Esophagus squamous epithelium (tissue), 4 donors: ENCODE measurements at regions not wholly inside any gene's neighbourhood (a gene's known extent, or its start where the extent isn't known, plus 50 kb on each side); places are given as distances from the start of the nearest gene placed in this dataset.

Experiments
- POLR2A ChIP-seq, 4 donors: fragments of 450-650 bp; IDR thresholded peaks; one replicate each; pipeline ENCODE4 v1.6.1; 2017; ENCODE audit warnings: antibody characterized with exemption in 4 of 4, mild to moderate bottlenecking in 4 of 4, moderate library complexity in 3 of 4
- TF ChIP-seq, protein P1 (sequence below), 6 experiments: fragments of 450-650 bp in 4 of 6; fragments of 200-600 bp in 2 of 6; sonication (generic) in 2 of 6; IDR thresholded peaks; one replicate each; pipeline ENCODE4 v1.5.1; 2016 to 2019; ENCODE audit warnings: antibody characterized with exemption in 6 of 6, mild to moderate bottlenecking in 4 of 6, moderate library complexity in 4 of 6

DNA sequence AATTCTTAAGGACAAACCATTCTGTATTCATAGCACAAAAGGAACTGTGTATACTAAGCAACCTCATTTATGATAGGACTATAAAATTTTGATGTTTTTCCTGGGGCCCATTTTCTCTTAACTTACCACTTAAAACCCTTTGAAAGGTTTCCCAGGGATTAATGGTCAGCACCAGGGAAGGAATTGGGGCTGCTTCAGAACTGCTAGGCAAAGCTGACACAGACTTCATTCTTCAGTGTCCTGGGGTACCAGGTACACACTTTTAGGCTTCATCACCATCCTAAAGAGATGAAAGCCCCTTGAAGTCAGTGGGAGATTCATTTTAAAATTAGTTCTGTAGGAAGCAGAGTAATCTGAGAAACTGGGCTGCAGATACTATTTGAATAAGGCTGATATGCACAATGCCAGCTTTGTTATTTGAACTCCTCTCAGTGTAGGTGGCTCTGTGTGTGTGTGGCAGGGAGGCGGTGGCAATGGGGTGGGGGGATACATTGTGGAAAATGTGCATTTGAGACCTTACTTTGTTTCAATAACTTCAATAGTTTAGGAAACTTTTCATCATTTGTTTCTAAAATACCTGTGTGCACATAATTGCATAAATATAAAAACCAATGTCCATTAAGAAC, 329.3 kb upstream of the DCN start:
- TF ChIP-seq, protein P1, sequence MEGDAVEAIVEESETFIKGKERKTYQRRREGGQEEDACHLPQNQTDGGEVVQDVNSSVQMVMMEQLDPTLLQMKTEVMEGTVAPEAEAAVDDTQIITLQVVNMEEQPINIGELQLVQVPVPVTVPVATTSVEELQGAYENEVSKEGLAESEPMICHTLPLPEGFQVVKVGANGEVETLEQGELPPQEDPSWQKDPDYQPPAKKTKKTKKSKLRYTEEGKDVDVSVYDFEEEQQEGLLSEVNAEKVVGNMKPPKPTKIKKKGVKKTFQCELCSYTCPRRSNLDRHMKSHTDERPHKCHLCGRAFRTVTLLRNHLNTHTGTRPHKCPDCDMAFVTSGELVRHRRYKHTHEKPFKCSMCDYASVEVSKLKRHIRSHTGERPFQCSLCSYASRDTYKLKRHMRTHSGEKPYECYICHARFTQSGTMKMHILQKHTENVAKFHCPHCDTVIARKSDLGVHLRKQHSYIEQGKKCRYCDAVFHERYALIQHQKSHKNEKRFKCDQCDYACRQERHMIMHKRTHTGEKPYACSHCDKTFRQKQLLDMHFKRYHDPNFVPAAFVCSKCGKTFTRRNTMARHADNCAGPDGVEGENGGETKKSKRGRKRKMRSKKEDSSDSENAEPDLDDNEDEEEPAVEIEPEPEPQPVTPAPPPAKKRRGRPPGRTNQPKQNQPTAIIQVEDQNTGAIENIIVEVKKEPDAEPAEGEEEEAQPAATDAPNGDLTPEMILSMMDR (IDR thresholded peaks at IDR 0.05): no peak
- no peak for TF ChIP-seq POLR2A (IDR thresholded peaks at IDR 0.05)
